ENCODE measurements at regions not wholly inside any gene's neighbourhood (a gene's known extent, or its start where the extent isn't known, plus 50 kb on each side); places are given as distances from the start of the nearest gene placed in this dataset.

DNA sequence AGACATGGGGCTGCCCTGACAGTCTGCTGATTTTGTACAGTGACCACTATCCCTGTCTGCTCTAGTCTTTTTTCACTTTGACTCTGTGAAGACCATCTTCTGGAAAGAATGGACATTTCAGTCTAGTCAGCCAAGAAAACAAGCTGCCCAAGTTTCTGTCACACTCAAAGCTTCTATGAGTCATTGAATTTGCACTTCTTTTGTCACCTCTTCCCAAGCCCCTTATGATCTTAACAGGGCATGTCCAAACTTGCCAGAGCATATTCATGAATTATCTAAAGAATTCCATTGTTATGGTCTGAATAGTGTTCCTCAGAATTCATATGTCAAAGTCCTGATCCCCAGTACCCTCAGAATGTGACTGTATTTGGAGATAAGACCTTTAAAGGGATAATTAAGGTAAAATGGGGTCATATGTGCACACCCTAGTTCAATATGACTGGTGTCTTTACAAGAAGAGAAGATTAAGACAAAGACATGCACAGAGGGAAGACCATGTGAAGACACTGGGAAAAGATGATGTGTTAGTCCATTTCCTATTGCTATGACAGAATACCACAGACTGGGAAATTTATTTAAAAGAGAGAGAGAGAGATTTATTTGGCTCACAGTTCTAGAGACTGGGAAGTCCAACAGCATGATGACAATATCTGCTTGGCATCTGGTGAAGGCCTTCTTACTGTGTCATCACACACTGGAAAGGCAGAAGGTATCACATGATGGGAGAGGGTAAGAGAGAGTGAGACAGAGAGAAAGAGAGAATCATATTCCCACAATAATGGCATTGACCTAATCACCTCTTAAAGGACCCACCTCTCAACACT is 242.6 kb downstream of the BTG1 start:
- TF ChIP-seq, protein P1, sequence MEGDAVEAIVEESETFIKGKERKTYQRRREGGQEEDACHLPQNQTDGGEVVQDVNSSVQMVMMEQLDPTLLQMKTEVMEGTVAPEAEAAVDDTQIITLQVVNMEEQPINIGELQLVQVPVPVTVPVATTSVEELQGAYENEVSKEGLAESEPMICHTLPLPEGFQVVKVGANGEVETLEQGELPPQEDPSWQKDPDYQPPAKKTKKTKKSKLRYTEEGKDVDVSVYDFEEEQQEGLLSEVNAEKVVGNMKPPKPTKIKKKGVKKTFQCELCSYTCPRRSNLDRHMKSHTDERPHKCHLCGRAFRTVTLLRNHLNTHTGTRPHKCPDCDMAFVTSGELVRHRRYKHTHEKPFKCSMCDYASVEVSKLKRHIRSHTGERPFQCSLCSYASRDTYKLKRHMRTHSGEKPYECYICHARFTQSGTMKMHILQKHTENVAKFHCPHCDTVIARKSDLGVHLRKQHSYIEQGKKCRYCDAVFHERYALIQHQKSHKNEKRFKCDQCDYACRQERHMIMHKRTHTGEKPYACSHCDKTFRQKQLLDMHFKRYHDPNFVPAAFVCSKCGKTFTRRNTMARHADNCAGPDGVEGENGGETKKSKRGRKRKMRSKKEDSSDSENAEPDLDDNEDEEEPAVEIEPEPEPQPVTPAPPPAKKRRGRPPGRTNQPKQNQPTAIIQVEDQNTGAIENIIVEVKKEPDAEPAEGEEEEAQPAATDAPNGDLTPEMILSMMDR (IDR thresholded peaks at IDR 0.05; ENCODE audit: control insufficient read depth, extremely low read depth, insufficient read depth): no peak
- DNase-seq (ENCODE audit: low read depth): no peak
- no peak overlapping the region for H3K4me3 ChIP-seq (ENCODE audit: low read depth, low read length)

DNA sequence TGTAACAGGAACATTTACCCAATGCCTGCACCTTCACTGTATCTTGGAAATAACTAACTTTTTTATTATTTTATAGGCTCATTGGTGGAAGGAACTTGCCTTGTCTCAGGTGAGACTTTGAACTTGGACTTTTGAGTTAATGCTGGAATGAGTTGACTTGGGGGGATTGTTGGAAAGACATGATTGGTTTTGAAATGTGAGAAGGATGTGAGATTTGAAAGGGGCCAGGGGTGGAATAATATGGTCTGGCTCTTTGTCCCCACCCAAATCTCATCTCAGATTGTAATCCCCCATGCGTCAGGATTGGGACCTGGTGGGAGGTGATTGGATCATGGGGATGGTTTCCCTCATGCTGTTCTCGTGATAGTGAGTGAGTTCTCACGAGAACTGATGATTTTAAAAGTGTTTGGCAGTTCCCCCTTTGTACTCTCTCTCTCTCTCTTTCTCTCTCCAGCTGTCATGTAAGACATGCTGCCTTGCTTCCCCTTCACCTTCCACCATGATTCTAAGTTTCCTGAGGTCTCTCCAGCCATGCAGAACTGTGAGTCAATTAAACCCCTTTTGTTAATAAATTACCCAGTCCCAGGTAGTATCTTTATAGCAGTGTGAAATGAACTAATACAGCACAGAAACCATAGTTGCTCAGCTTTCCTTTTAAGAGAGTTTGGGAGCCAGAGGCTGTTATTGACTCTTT is 244.1 kb downstream of the BTG1 start:
- H3K4me3 ChIP-seq (ENCODE audit: low read depth, low read length): no peak overlapping the region
- TF ChIP-seq, protein P1 (IDR thresholded peaks at IDR 0.05; ENCODE audit: control insufficient read depth, extremely low read depth, insufficient read depth): no peak
- DNase-seq (ENCODE audit: low read depth): no peak

DNA sequence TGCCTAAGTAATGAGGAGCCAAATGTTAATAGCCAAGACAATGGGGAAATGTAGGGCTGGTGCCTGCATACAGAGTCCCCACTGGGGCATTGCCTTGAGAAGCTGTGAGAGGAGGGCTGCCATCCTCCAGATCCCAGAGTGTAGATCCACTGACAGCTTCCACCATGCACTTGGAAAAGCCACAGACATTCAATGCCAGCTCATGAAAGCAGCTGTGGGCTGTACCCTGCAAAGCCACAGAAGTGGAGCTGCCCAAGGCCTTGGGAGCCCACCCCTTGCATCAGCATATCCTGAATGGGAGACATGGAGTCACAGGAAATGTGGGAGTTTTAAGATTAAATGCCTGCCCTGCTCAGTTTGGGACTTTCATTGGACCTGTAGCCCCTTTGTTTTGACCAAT is 244.7 kb downstream of the BTG1 start:
- no peak for DNase-seq (ENCODE audit: low read depth)
- H3K4me3 ChIP-seq (ENCODE audit: low read depth, low read length): no peak overlapping the region
- TF ChIP-seq, protein P1 (IDR thresholded peaks at IDR 0.05; ENCODE audit: control insufficient read depth, extremely low read depth, insufficient read depth): no peak

DNA sequence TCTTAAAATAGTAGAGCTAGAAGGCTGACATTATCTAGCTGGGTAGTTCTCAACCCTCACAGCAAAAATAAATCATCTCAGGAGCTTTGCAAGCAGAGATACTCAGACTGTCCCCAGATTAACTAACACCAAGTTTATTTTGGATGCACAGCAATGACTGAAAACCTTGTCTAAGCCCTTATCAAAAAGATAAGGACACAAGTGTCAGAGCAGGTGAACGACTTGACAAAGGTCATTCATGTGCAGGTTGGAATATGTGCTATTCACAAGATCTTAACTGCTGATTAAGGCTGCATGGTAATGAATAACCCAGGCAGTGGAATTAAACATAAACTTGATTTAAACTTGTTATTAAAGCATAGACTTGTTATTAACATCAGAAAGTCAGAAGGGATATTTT is 246.6 kb downstream of the BTG1 start:
- TF ChIP-seq, protein P1 (IDR thresholded peaks at IDR 0.05; ENCODE audit: control insufficient read depth, extremely low read depth, insufficient read depth): no peak
- H3K4me3 ChIP-seq (ENCODE audit: low read depth, low read length): no peak overlapping the region
- no peak for DNase-seq (ENCODE audit: low read depth)

GRCh38 chr12:91897025-91897515 is 248.6 kb downstream of the BTG1 start:
- TF ChIP-seq, protein P1 (IDR thresholded peaks at IDR 0.05; ENCODE audit: control insufficient read depth, extremely low read depth, insufficient read depth): no peak
- DNase-seq (ENCODE audit: low read depth): no peak
- H3K4me3 ChIP-seq (ENCODE audit: low read depth, low read length): no peak overlapping the region

- TF ChIP-seq, protein P1 (IDR thresholded peaks at IDR 0.05; ENCODE audit: control insufficient read depth, extremely low read depth, insufficient read depth): no peak
These were observed 249.2 kb downstream of the BTG1 start for GRCh38 chr12:91896286-91897024.

More at GRCh38 chr12:91896286-91897024, 249.2 kb downstream of the BTG1 start:
- H3K4me3 ChIP-seq (ENCODE audit: low read depth, low read length): no peak overlapping the region
- DNase-seq (ENCODE audit: low read depth): no peak
